AG09319 (cell line): ENCODE measurements at regions not wholly inside any gene's neighbourhood (a gene's known extent, or its start where the extent isn't known, plus 50 kb on each side); places are given as distances from the start of the nearest gene placed in this dataset.

ENCODE experiments used
- DNase-seq: peaks from one replicate; pipeline ENCODE4 v3.0.0-alpha.2; 2010; ENCODE audit warnings: low read depth; ENCODE audit errors: extremely low read depth
- TF ChIP-seq, protein P1 (sequence below): IDR thresholded peaks from 2 replicates; pipeline ENCODE4 v1.5.1; 2011; ENCODE audit warnings: low read depth, mild to moderate bottlenecking, inconsistent platforms, low read length, moderate library complexity

- TF ChIP-seq, protein P1, sequence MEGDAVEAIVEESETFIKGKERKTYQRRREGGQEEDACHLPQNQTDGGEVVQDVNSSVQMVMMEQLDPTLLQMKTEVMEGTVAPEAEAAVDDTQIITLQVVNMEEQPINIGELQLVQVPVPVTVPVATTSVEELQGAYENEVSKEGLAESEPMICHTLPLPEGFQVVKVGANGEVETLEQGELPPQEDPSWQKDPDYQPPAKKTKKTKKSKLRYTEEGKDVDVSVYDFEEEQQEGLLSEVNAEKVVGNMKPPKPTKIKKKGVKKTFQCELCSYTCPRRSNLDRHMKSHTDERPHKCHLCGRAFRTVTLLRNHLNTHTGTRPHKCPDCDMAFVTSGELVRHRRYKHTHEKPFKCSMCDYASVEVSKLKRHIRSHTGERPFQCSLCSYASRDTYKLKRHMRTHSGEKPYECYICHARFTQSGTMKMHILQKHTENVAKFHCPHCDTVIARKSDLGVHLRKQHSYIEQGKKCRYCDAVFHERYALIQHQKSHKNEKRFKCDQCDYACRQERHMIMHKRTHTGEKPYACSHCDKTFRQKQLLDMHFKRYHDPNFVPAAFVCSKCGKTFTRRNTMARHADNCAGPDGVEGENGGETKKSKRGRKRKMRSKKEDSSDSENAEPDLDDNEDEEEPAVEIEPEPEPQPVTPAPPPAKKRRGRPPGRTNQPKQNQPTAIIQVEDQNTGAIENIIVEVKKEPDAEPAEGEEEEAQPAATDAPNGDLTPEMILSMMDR, result no peak
- DNase-seq, result no peak
These were observed 340.0 kb upstream of the MEX3C start for GRCh38 chr18:51537487-51537886.

GRCh38 chr18:51540562-51540961 is 343.1 kb upstream of the MEX3C start:
- DNase-seq, result no peak
- TF ChIP-seq, protein P1, result no peak

DNA sequence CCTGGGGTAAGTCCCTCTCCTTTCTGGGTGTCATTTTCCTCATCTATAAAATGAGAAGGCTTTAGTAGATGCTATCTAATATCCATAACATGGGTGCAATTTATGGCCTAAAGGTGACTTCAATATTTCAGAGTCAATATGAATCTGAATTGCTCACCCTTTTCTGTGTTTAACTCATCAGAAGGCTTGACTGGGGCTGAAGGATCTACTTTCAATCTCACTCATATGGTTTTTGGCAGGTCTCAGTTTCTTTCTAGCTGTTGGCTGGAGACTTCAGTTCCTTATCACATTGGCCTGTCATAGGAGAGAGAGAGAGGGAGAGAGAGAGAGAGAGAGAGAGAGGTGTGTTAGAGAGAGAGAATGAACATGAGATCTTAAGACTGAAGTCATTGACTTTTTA is 343.7 kb upstream of the MEX3C start:
- DNase-seq, result no peak
- TF ChIP-seq, protein P1, result no peak

DNA sequence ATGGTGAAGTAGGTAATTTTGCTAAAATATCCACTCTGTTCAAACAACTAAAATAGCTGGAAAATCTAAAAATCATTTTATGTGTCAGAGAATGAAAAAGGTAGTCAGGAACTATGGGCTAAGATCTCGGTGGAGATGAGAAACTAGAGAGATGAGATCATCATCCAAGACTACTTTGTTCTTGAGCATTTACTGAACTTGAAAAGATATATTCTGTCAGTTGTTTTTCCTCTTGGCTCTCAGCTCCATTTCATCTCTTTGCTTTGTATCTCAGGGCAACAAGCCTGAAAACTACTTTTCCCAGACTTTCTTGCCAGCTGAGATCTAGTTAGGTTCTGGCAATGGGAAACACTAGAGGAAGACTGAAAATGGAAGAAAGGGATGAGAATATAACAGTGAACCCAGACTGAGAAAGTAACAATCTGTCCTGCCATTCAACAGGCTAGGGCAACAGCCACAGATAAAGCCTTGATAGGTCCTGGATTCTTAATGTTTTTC is 346.2 kb upstream of the MEX3C start:
- TF ChIP-seq, protein P1, result no peak
- DNase-seq, result no peak

GRCh38 chr18:51545446-51545845 is 348.0 kb upstream of the MEX3C start:
- DNase-seq, result no peak
- TF ChIP-seq, protein P1, result no peak

DNA sequence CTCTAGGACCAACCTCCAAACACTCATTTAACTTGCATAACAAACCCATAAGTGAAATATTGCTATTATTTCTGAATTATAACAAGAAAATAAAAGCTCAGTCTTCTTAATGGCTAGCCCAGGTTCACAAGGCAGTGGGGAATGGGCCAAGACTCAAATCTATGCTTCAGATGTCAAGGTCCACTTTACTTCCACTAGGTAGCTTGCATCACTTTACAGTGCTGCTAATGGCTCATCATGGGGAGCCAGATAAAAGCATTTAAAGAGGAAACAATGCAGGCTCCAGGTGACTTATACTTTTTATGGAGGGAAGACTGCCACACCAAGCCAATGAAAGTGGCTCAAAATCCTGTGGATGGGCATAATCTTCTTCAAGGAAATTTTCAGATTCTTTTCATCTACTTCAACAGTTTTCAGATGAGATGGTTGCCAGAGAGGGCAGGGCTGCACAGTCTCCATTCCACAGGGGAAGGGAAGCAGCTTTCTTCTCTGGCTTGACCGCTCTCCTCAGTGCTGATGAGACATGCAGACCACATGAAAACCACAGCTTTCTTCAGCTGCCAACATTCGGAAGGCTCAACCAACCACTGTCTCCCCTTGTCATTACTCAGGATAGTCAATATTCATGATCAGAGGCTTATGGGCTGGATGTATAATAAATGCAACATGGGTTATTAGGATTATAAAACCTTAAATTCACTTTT is 361.9 kb upstream of the MEX3C start:
- TF ChIP-seq, protein P1, result no peak
- DNase-seq, result no peak

DNA sequence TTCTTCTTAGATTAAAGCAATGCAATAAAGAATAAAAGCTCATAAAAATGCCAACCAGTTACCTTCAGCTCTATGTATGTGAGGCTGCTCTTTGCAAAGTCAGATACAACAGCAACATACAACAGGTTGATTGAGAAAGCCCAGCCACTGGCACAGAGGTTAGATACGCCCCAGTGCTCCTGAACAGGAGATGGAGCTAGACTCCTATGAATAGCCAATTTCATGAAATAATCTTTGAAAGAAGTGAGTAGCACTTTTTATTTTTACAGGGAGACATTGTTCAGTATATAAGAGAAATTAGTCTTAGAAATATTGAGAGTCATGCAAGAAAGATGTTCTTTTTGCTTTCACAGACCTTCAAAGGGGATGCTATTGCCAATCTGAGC is 362.4 kb upstream of the MEX3C start:
- DNase-seq, result no peak
- TF ChIP-seq, protein P1, result no peak
